ENCODE measurements at regions not wholly inside any gene's neighbourhood (a gene's known extent, or its start where the extent isn't known, plus 50 kb on each side); places are given as distances from the start of the nearest gene placed in this dataset.
"Not testable (repeated sequence)": the region's sequence is repeated elsewhere in the genome, so short reads cannot be mapped to it uniquely, and the experiment has no call there.

DNA sequence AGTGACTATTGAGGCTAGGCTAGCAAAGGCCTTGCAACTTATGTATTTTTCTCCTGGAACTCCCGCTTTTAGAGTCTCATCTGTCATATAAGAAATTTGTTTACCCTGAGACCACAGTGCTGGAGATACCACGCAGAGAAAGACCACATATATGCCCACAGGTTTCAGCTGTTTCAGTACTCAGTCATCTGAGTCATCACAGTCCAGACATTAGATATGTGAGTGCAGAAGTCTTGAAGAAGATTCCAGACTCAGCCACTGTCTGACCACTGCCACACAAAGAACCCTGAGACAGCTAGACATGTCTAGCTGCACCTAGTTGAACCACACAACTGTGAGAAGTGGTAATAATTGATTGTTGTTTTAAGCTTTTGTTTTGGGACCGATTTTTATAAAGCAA lies 648.3 kb downstream of the EPM2A start:
- no peak for DNase-seq

- DNase-seq: no peak
Observed at GRCh38 chr6:145090801-145091585, 644.3 kb downstream of the EPM2A start.

GRCh38 chr6:145091586-145092142 lies 643.7 kb downstream of the EPM2A start:
- no peak for DNase-seq

- no peak for DNase-seq
Observed at GRCh38 chr6:145092554-145092953, 642.8 kb downstream of the EPM2A start.

DNA sequence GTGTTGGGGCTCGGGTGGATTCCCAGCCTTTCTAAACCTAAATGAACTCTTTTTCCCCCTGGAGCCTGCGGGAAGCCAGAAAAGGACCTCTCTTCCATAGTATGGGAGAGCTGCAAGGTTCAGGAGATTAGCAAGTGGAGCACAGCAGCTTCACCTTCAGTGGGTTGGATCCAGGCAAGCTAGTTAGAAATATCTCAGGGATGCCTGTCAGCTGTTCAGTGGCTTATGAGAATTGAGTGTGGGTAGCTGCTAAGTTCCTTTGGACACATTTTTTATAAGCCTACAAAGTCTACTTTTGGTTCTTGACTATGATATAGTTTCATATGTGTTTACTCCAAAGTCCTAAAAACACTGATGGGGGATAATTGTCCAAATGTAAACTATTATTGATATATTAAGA lies 642.1 kb downstream of the EPM2A start:
- DNase-seq: no peak

DNA sequence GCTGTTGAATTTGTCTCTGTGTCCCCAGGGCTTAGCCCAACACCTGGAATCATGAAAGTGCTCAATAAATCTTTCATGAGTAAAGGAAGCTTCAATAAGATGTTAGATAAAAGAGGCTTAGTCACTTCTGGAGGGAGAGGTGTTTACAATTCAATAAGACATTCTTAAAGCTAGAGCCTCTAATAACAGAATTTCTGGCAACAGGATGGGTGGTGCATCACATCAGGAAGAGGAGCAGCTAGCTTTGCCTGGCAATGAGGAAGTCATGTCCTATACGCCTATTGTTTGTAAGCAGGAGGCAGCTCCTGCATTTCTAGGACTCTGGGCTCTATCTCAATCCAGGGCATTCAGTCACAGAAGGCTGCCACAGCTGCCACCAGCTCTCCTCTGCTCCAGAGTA lies 638.5 kb downstream of the EPM2A start:
- DNase-seq: no peak

DNA sequence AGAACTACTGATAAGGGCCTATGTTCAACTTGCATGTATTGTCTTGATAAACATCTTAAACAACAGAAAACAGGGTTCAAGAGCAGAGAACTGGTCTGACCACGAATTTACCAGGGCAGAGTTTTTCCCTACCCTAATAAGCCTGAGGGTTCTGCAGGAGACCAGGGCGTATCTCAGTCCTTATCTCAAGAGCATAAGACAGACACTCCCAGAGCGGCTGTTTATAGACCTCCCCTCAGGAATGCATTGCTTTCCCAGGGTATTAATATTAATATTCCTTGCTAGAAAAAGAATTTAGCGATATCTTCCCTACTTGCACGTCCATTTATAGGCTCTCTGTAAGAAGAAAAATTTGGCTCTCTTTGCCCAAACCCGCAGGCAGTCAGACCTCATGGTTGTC lies 637.2 kb downstream of the EPM2A start:
- not testable (repeated sequence) for DNase-seq

DNA sequence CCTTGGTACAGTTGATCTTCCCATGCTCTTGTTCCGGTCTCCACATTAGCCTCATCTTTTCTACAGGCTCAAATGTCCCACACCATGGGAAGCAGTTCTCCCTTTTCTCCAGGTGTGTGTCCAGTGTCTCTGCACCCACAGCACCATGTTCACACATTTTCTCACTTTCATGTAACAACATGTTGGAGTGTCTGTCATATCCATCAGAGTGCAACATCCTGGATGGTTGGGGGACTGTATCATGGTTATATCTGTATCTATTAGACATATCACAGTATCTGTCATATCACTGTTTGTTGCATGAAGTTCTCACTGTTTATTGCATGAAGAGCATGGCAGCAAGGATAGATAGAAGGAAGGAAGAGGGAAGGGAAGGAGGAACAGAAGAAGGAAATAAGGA lies 635.6 kb downstream of the EPM2A start:
- DNase-seq: no peak

GRCh38 chr6:145110109-145110508 lies 625.2 kb downstream of the EPM2A start:
- DNase-seq: no peak

DNA sequence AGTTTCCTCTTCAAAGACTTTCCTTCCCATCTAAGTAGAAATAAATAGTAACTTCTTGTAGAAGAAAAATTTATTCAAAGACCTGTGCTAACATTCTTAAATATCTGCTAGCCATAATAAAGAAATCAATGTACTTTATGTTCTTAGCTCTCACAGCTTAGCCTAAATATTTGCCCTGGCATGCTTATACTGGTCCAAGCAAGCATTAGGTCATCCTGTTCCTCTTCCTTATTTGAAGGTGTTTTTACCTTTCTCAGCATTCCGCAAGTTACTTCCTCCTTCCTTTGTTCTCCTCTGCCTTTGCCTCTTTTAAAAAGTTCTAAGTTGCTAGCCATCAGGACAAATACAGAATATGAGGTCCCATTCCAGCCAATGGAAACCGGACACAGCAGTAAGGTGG lies 623.9 kb downstream of the EPM2A start:
- DNase-seq: not testable (repeated sequence)

- DNase-seq: no peak
Observed at GRCh38 chr6:145112711-145113148, 622.6 kb downstream of the EPM2A start.

- no peak for DNase-seq
Observed at GRCh38 chr6:145115638-145116037, 619.7 kb downstream of the EPM2A start.

DNA sequence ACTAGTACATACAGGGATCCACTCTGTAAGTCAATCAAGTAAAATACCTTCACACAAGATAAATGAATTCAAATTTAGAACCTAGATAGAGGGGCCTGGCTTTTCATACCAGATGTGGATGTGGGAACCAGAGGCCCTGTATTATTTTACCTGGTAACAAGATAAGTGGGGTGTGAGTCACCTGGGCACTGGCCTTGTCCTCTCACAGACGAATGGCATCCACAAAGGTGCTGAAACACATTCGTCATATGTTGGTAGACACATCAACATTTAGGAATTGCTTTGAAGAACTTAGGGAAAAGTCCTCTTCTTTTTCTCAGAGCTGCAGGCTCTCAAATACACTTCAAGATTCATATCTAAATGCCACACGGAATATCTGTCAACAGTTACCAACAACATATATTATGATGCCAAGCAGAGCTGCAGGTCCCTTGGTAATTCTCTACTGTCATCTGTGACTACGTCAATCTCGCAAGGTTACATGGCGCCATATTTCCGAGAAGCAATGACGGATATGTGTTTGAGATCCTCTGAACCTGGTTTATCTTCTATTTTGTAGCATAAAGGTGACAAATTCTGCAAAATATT lies 618.6 kb downstream of the EPM2A start:
- no peak for DNase-seq

GRCh38 chr6:145118224-145118623 lies 617.1 kb downstream of the EPM2A start:
- DNase-seq: no peak

- DNase-seq: no peak
Observed at GRCh38 chr6:145119081-145119480, 616.2 kb downstream of the EPM2A start.

GRCh38 chr6:145132709-145133108 lies 602.6 kb downstream of the EPM2A start:
- no peak for DNase-seq

DNA sequence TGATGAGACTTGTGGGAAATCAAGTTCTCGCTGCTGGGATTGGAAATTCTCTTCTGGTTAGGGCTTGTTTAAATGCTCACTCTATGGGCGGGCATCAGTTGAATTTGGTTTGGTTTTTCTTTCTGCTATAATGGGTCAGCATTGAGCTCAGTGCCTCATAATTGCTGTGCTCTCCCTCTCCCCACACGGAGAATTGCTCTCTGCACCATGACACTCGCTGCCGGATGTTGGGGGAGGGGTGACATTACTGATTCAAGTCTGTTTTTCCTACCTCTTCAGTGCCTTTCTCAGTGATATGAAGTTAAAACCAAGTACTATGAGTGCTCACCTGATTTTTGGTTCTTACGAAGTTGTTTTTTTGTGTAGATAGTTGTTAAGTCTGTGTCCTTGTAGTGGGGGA lies 599.6 kb downstream of the EPM2A start:
- no peak for DNase-seq

DNA sequence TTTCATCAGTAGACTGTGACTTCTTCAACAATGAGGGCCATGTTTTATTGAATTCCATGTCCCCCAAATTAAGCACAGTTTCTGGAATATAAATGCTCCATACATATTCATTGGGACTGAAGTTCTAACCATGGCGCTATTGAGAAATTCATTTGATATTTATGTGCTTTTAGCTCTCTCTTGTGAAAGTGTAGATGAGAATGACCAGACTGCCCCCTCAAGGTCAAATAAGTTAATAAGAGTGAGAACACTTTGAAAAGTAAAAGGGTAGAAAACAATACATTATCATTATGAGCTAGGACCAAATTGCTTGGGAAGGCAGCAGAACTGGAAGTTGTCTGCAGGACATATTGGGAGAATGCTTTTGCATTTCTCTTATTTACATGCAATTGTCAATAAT lies 597.9 kb downstream of the EPM2A start:
- DNase-seq: no peak

DNA sequence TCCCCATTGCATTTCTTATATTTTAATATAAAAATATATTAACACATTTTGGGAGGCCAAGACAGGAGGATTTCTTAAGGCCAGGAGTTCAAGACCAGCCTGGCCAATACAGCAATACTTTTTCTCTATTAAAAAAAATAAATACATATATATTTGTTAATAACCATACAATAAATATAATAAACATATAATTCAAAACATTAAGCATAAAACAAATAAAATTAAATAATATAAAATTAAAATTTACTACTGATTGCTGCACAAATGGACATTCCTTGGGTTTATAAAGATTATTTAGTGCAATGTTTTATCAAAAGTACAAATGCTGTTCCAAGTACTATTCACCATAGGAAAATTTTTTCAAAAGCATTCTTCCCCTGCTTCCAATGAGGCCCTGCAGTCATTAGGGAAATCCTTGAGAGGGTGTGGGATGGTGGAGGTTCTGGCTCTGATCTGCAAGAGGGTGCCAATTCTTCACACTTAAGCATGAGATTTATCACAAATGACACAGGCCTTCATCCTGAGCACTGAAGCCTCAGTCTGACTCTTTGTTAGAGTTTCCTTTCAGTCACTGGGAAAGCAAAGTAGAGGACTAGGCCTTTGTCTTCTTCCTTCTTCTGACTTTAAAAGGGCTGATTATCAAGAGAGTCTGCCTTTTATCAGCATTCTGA lies 596.7 kb downstream of the EPM2A start:
- DNase-seq: no peak

- DNase-seq: no peak
Observed at GRCh38 chr6:145139140-145139850, 596.0 kb downstream of the EPM2A start.

- no peak for DNase-seq
Observed at GRCh38 chr6:145139895-145140294, 595.4 kb downstream of the EPM2A start.

DNA sequence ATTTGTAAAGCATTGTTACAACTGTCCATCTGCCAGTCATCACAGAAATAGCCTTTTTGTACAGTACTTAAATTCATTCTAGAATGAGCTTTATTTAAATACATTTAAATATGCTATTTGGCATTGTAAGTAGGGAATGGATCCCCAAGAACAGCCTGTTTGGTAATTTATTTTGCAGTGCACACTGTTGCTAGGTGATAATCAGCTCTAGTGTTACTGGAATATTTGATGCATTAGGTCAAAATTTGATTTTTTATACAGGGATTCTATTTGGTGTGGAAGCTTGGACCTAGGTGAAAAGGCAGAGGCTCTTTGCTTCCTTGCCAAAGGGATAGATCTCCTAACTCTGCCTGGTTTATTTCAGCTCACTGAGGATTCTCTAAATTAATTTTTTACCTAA lies 593.7 kb downstream of the EPM2A start:
- DNase-seq: no peak

DNA sequence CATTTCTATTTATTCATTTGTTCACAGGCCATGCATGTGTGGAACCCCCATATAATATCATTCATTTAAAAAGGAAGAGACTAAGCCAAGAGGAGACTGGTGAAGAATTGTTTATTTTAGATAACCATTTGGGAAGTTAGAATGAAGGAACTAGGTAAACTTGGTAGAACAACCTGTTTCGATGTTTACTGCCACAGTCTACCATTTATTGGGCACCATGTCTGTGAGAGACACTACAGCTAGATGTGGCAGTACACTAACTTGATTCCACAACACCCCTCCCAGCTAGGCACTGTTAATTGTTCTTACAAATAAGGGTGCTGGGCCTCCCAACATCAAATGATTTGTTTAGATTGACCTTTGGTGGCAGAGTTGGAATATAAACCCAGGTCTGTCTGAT lies 592.4 kb downstream of the EPM2A start:
- no peak for DNase-seq

Measured in activated gamma-delta T cell (primary cell).